Uterus (tissue), 2 donors: ENCODE measurements at regions not wholly inside any gene's neighbourhood (a gene's known extent, or its start where the extent isn't known, plus 50 kb on each side); places are given as distances from the start of the nearest gene placed in this dataset.

ENCODE experiments used
- POLR2A ChIP-seq, 2 donors: fragments of 450-650 bp; IDR thresholded peaks; one replicate each; pipeline ENCODE4 v1.6.1; 2016; ENCODE audit warnings: antibody characterized with exemption in 2 of 2, mild to moderate bottlenecking in 1 of 2, moderate library complexity in 1 of 2
- TF ChIP-seq, protein P1 (sequence below), 4 experiments: fragments of 200-600 bp in 2 of 4; fragments of 450-650 bp in 2 of 4; sonication (generic) in 2 of 4; IDR thresholded peaks; one replicate each; pipeline ENCODE4 v1.5.1; 2016 to 2019; ENCODE audit warnings: antibody characterized with exemption in 4 of 4, mild to moderate bottlenecking in 2 of 4, moderate library complexity in 1 of 4

DNA sequence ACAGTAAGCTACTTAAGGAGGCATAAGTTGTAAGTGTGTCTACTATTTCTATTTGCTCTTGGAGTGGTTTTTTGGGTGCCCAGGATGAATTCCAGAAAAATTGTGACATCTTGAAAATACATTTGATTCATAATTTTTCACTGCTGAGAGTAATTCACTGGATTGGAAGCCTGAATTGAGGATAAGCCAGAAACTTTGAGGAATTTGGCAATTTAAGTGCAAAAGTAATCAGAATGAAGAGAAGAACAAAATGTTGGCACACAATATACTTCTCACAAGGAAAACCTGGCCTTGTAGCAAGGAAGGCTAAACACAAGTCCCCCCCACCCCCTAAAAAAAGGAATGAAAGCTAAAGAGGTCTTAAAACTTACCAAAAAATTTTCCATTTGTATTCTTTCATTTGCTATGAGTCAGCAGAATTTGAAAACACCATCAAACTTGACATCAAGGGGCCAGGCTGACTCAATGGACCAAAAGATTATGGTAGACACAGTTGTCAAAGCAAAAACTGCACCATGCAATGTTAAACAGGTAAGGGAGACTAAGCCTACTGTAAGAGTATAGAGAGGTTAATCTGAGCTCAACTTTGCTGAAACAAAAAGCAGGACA is 840.0 kb downstream of the FRK start:
- TF ChIP-seq POLR2A (IDR thresholded peaks at IDR 0.05), result no peak
- TF ChIP-seq, protein P1, sequence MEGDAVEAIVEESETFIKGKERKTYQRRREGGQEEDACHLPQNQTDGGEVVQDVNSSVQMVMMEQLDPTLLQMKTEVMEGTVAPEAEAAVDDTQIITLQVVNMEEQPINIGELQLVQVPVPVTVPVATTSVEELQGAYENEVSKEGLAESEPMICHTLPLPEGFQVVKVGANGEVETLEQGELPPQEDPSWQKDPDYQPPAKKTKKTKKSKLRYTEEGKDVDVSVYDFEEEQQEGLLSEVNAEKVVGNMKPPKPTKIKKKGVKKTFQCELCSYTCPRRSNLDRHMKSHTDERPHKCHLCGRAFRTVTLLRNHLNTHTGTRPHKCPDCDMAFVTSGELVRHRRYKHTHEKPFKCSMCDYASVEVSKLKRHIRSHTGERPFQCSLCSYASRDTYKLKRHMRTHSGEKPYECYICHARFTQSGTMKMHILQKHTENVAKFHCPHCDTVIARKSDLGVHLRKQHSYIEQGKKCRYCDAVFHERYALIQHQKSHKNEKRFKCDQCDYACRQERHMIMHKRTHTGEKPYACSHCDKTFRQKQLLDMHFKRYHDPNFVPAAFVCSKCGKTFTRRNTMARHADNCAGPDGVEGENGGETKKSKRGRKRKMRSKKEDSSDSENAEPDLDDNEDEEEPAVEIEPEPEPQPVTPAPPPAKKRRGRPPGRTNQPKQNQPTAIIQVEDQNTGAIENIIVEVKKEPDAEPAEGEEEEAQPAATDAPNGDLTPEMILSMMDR (IDR thresholded peaks at IDR 0.05), result no peak
